ENCODE measurements at regions not wholly inside any gene's neighbourhood (a gene's known extent, or its start where the extent isn't known, plus 50 kb on each side); places are given as distances from the start of the nearest gene placed in this dataset.

DNA sequence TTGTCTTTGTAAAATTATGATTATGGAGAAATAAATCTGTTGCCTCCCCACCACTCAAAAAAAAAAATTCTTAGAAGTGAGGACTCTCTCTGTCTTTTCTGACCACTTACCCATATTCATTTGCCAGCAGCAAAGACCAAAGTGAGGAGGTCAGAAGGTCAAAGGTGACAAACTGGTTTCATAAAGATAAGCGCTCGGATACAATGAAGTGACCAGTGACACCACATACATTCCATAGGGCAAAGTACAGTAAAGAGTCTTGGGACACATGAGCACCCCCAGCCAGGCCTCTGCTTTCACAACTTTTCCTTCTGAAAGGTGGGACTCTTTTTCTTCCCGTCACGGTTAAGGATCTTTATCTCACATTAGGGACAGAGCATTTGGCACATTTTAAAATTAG, 75.9 kb upstream of the TCF4 start:
- 95% methylated on average over 4 of the region's 4 CpGs for WGBS
- intact Hi-C loops (cut with DNase I) = no loop called here
- no peak for DNase-seq (ENCODE audit: low spot score)
- Histone ChIP-seq H3K27ac (no peak overlapping the region), H3K36me3 (no peaks in the 10 kb centered on the region), H3K4me1 (replicated peaks) (no peaks in the 10 kb centered on the region), H3K9me3 (no peaks in the 10 kb centered on the region), H3K4me3 (no peak overlapping the region), H3K27me3 (replicated peaks; ENCODE audit: insufficient read depth) (no peaks in the 10 kb centered on the region)
- TF ChIP-seq POLR2AphosphoS5 (IDR thresholded peaks at IDR 0.05) (no peak), POLR2A (IDR thresholded peaks at IDR 0.05) (no peak)
- TF ChIP-seq, protein P1, sequence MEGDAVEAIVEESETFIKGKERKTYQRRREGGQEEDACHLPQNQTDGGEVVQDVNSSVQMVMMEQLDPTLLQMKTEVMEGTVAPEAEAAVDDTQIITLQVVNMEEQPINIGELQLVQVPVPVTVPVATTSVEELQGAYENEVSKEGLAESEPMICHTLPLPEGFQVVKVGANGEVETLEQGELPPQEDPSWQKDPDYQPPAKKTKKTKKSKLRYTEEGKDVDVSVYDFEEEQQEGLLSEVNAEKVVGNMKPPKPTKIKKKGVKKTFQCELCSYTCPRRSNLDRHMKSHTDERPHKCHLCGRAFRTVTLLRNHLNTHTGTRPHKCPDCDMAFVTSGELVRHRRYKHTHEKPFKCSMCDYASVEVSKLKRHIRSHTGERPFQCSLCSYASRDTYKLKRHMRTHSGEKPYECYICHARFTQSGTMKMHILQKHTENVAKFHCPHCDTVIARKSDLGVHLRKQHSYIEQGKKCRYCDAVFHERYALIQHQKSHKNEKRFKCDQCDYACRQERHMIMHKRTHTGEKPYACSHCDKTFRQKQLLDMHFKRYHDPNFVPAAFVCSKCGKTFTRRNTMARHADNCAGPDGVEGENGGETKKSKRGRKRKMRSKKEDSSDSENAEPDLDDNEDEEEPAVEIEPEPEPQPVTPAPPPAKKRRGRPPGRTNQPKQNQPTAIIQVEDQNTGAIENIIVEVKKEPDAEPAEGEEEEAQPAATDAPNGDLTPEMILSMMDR (IDR thresholded peaks at IDR 0.05) = no peak

DNA sequence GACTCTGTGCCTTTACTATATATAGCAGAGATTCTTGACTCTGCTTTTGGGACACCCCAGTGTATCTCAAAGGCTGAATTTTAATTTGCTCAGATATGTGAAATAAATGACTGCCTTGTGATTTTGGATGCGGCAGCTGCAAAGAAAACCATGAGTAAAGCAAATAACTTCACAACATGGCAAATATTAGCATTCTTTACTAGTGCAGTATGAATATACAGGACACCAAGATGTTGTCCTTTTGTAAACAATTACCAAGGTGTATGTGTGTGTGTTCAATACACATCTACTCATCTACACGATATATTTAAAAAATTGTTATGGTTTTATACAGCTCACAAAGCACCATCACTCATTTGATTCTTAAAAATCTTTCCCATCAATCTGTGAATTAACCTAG, 70.6 kb upstream of the TCF4 start:
- Histone ChIP-seq H3K27ac (no peak overlapping the region), H3K4me3 (no peak overlapping the region), H3K27me3 (replicated peaks; ENCODE audit: insufficient read depth) (no peaks in the 10 kb centered on the region), H3K9me3 (no peaks in the 10 kb centered on the region), H3K4me1 (replicated peaks) (no peaks in the 10 kb centered on the region), H3K36me3 (no peaks in the 10 kb centered on the region)
- intact Hi-C loops (cut with DNase I) = no loop called here
- no peak for DNase-seq (ENCODE audit: low spot score)
- WGBS = 49% methylated on average over 2 of the region's 2 CpGs
- no peak for TF ChIP-seq POLR2A (IDR thresholded peaks at IDR 0.05)
- TF ChIP-seq, protein P1 (IDR thresholded peaks at IDR 0.05) = no peak
- TF ChIP-seq POLR2AphosphoS5 (IDR thresholded peaks at IDR 0.05) = no peak

DNA sequence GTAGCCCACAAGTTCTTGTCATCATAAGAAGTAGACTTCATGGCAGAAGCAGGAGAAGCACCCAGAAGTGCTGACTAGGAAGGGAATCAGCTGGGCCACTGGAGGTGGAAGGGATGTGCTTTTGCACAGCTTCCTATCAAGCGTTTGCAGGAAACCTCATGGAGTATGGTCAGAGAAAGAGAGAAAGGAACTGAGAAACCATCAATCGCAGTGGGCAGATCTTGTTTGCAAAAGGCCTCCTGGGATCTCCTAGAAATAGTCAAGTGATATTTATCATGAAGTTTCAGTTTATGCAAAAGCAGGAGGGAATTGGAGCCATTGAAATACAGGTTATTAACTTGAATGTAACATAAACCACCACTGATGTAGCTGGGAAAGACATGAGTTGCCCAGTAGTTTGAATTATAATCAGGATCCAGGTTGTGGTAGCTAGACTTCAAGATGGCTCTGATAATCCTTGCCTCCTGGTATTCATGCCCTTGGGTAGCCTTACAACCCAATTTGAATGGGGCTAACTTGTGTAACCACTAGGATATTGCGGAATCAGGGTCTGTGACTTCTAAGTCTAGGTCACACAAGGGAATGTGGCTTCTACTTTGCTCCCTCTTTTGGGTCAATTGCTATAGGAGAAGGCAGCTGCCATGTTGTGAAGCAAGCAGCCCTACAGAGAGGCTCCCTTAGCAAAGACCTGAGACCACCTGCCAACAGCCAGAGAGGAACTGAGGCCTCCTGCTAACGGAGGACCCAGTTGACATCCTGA, 69.8 kb upstream of the TCF4 start:
- Histone ChIP-seq H3K36me3 (no peaks in the 10 kb centered on the region), H3K9me3 (no peaks in the 10 kb centered on the region), H3K27ac (no peak overlapping the region), H3K4me3 (no peak overlapping the region), H3K27me3 (replicated peaks; ENCODE audit: insufficient read depth) (no peaks in the 10 kb centered on the region), H3K4me1 (replicated peaks) (no peaks in the 10 kb centered on the region)
- TF ChIP-seq POLR2A (IDR thresholded peaks at IDR 0.05) (no peak), POLR2AphosphoS5 (IDR thresholded peaks at IDR 0.05) (no peak)
- TF ChIP-seq, protein P1 (IDR thresholded peaks at IDR 0.05) = no peak
- DNase-seq (ENCODE audit: low spot score) = no peak
- intact Hi-C loops (cut with DNase I) = no loop called here
- 94% methylated on average over 4 of the region's 4 CpGs for WGBS

DNA sequence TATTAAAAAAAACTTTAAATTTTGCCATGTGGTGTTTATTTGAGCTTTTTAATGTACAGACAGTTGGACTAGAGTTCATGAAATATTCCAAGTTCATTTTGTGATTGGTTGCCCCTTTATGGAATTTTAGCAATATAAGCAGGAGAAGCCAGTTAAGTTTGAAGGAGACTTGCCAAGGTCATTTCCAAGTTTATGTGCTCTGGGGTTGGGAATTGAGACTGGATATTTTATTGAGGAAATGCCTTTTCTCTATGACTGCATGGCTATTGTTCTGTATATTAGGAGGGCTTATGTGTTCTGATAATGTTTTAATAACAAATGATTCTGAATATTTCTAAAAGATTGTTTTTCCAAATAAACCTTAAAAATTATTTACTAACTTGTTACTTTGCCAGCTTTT, 67.0 kb upstream of the TCF4 start:
- TF ChIP-seq, protein P1 (IDR thresholded peaks at IDR 0.05) = no peak
- TF ChIP-seq POLR2AphosphoS5 (IDR thresholded peaks at IDR 0.05) (no peak), POLR2A (IDR thresholded peaks at IDR 0.05) (no peak)
- no peaks in the 10 kb centered on the region for H3K9me3 ChIP-seq
- H3K27ac ChIP-seq = no peak overlapping the region
- no peaks in the 10 kb centered on the region for H3K4me1 ChIP-seq (replicated peaks)
- no peak for DNase-seq (ENCODE audit: low spot score)
- intact Hi-C loops (cut with DNase I) = no loop called here
- H3K36me3 ChIP-seq = no peaks in the 10 kb centered on the region
- no peaks in the 10 kb centered on the region for H3K27me3 ChIP-seq (replicated peaks; ENCODE audit: insufficient read depth)
- no peak overlapping the region for H3K4me3 ChIP-seq

DNA sequence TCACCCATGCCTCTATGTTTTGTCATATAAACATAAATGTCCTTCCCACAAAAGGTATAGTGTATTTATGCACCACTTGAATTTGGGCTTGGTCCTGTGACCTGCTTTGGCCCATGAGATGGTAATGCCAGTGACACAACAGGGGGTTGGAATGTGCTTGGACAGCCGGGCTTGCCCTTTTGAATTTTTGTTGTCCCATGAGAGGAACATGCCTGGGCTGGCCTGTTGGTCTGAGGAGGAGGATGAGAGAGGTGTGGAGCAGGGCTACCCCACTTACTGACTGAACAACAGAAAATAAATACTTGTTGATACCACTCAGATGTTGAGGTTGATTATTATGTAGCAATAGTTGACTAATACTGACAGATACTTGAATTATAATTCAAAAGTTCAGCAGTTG, 63.2 kb upstream of the TCF4 start:
- Histone ChIP-seq H3K27ac (no peak overlapping the region), H3K27me3 (replicated peaks; ENCODE audit: insufficient read depth) (no peaks in the 10 kb centered on the region), H3K36me3 (no peaks in the 10 kb centered on the region), H3K9me3 (no peaks in the 10 kb centered on the region), H3K4me1 (replicated peaks) (no peaks in the 10 kb centered on the region), H3K4me3 (no peak overlapping the region)
- no peak for TF ChIP-seq POLR2AphosphoS5 (IDR thresholded peaks at IDR 0.05)
- TF ChIP-seq, protein P1 (IDR thresholded peaks at IDR 0.05) = no peak
- no peak for TF ChIP-seq POLR2A (IDR thresholded peaks at IDR 0.05)
- intact Hi-C loops (cut with DNase I) = no loop called here
- 47% methylated on average over 1 of the region's 1 CpG for WGBS
- no peak for DNase-seq (ENCODE audit: low spot score)

Data from prostate gland (tissue), 2 donors.